ENCODE measurements at regions not wholly inside any gene's neighbourhood (a gene's known extent, or its start where the extent isn't known, plus 50 kb on each side); places are given as distances from the start of the nearest gene placed in this dataset.

- Histone ChIP-seq H3K9ac (ENCODE audit: low read depth in 2 of 2, low read length in 2 of 2) (no peak overlapping the region), H3K4me1 (no peaks in the 10 kb centered on the region), H3K9me3 (no peaks in the 10 kb centered on the region), H3K4me3 (no peak overlapping the region), H3K27ac (no peak overlapping the region), H3K36me3 (no peaks in the 10 kb centered on the region), H3K27me3 (no peaks in the 10 kb centered on the region)
- intact Hi-C loops (cut with DNase I), result no loop called here
- no peak for DNase-seq
- no peak for TF ChIP-seq CTCF (IDR thresholded peaks at IDR 0.05)
Observed at GRCh38 chr4:136400829-136401228, 1131.5 kb downstream of the PCDH18 start.

- no peak for TF ChIP-seq CTCF (IDR thresholded peaks at IDR 0.05)
- no peaks in the 10 kb centered on the region for H3K9me3 ChIP-seq
- intact Hi-C loops (cut with DNase I), result no loop called here
- H3K4me3 ChIP-seq, result no peak overlapping the region
- no peak for DNase-seq
- H3K27me3 ChIP-seq, result no peaks in the 10 kb centered on the region
- H3K9ac ChIP-seq (ENCODE audit: low read depth in 2 of 2, low read length in 2 of 2), result no peak overlapping the region
- no peaks in the 10 kb centered on the region for H3K4me1 ChIP-seq
- no peak overlapping the region for H3K27ac ChIP-seq
- no peaks in the 10 kb centered on the region for H3K36me3 ChIP-seq
Observed at GRCh38 chr4:136395212-136395722, 1137.0 kb downstream of the PCDH18 start.

DNA sequence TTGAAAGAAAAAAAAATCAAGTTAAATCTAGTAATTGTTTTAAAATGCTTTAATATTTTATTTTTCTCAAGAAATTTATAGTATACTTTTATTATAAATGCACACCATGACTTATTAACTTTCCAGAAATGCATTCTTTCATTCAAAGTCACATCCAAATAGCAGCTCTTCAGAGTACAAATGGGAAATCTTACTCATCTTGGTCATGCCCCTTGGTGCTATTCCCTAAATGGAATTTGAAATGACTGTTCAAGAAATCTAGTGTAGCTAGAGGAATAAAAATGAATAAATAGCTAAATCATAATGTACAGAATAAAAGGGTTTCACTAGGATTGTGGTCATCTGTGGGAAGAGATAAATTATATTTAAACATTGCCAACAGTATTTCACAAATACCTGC is 1139.7 kb downstream of the PCDH18 start:
- no peak overlapping the region for H3K4me3 ChIP-seq
- no peaks in the 10 kb centered on the region for H3K36me3 ChIP-seq
- DNase-seq, result no peak
- intact Hi-C loops (cut with DNase I), result no loop called here
- no peaks in the 10 kb centered on the region for H3K4me1 ChIP-seq
- H3K27ac ChIP-seq, result no peak overlapping the region
- no peak for TF ChIP-seq CTCF (IDR thresholded peaks at IDR 0.05)
- H3K9me3 ChIP-seq, result no peaks in the 10 kb centered on the region
- H3K27me3 ChIP-seq, result no peaks in the 10 kb centered on the region
- no peak overlapping the region for H3K9ac ChIP-seq (ENCODE audit: low read depth in 2 of 2, low read length in 2 of 2)

DNA sequence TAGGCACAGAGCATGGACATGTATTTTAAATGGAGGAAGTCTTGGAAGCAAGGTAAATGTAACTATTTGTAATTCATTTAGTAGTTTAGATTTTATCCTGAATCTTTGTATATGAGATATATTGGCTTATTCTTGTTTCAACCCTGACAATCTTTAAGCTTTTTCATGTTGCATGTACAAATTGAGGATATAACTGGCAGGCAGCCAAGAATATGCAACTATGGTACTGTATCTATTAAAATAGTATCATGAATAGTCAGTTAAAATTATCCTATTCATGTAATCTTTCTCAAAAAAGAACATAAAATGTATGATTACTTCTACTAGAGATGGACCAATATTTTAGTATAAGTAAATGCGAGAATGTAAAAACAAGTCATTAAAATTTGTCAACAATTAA is 1141.5 kb downstream of the PCDH18 start:
- Histone ChIP-seq H3K4me1 (no peaks in the 10 kb centered on the region), H3K9ac (ENCODE audit: low read depth in 2 of 2, low read length in 2 of 2) (no peak overlapping the region), H3K9me3 (no peaks in the 10 kb centered on the region), H3K4me3 (no peak overlapping the region), H3K36me3 (no peaks in the 10 kb centered on the region), H3K27ac (no peak overlapping the region), H3K27me3 (no peaks in the 10 kb centered on the region)
- no peak for TF ChIP-seq CTCF (IDR thresholded peaks at IDR 0.05)
- no peak for DNase-seq
- intact Hi-C loops (cut with DNase I), result no loop called here

DNA sequence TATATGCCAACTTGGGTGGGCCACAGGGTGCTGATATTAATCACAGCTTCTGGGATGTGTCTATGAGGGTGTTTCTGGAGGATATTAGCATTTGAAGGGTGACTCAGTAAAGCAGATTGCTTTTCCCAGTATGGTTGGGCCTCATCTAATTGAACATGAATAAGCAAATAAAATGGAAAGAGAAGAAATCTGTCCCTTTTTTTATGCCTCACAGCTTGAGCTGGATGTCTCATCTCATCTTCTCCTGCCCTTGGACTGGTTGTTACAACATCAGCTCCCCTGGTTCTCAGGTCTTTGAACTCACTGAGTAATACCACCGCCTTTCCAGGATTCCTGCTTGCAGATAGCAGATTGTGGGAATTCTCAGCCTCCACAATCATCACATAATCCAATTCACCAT is 1149.2 kb downstream of the PCDH18 start:
- no peaks in the 10 kb centered on the region for H3K9me3 ChIP-seq
- H3K4me1 ChIP-seq, result no peaks in the 10 kb centered on the region
- H3K9ac ChIP-seq (ENCODE audit: low read depth in 2 of 2, low read length in 2 of 2), result no peak overlapping the region
- no peak overlapping the region for H3K27ac ChIP-seq
- intact Hi-C loops (cut with DNase I), result no loop called here
- H3K27me3 ChIP-seq, result no peaks in the 10 kb centered on the region
- TF ChIP-seq CTCF (IDR thresholded peaks at IDR 0.05), result no peak
- no peak overlapping the region for H3K4me3 ChIP-seq
- no peak for DNase-seq
- H3K36me3 ChIP-seq, result no peaks in the 10 kb centered on the region

DNA sequence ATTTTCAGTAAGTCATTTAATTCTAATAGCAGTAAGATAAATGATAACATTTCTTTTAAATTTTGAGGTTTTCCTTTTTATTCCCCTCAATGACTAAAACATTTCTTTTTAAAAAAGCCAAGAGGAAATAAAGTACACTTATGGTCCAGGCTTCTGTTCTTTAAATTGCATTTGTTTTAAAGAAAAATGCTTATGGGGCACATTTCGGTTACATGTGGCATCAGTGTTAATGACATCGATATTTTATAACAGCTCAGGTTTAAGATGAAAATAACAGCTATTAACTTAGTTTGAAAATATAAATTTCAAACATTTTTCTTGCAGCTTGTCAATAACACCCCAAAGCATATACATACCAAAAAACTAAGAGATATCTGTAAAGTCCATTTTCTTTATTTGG is 1161.1 kb downstream of the PCDH18 start:
- intact Hi-C loops (cut with DNase I), result no loop called here

More for the DNA sequence above, 1161.1 kb downstream of the PCDH18 start:
- Histone ChIP-seq H3K9me3 (no peaks in the 10 kb centered on the region), H3K36me3 (no peaks in the 10 kb centered on the region), H3K27ac (no peak overlapping the region), H3K9ac (ENCODE audit: low read depth in 2 of 2, low read length in 2 of 2) (no peak overlapping the region), H3K27me3 (no peaks in the 10 kb centered on the region), H3K4me1 (no peaks in the 10 kb centered on the region), H3K4me3 (no peak overlapping the region)
- no peak for DNase-seq
- no peak for TF ChIP-seq CTCF (IDR thresholded peaks at IDR 0.05)

Data from colonic mucosa (tissue), 4 donors.